Stomach (tissue), 4 donors: ENCODE measurements at regions not wholly inside any gene's neighbourhood (a gene's known extent, or its start where the extent isn't known, plus 50 kb on each side); places are given as distances from the start of the nearest gene placed in this dataset.

Experiments used
- EP300 ChIP-seq: sonication (generic); formaldehyde crosslinking; IDR thresholded peaks from one replicate; pipeline ENCODE4 v1.6.1; 2017; ENCODE audit warnings: antibody characterized with exemption
- POLR2A ChIP-seq, 4 donors: fragments of 450-650 bp; IDR thresholded peaks; one replicate each; pipeline ENCODE4 v1.6.1; 2016; ENCODE audit warnings: antibody characterized with exemption in 4 of 4, control low read depth in 2 of 4, mild to moderate bottlenecking in 1 of 4, moderate library complexity in 1 of 4
- POLR2AphosphoS5 ChIP-seq, 3 donors: sonication (generic); formaldehyde crosslinking; IDR thresholded peaks; one replicate each; pipeline ENCODE4 v1.6.1; 2016; ENCODE audit warnings: antibody characterized with exemption in 3 of 3
- TF ChIP-seq, protein P1 (sequence below), 7 experiments: fragments of 450-650 bp in 4 of 7; fragments of 200-600 bp in 3 of 7; sonication (generic) in 3 of 7; IDR thresholded peaks; one replicate each; pipeline ENCODE4 v1.5.1; 2016 to 2019; ENCODE audit warnings: antibody characterized with exemption in 7 of 7, control low read depth in 2 of 7, mild to moderate bottlenecking in 1 of 7

DNA sequence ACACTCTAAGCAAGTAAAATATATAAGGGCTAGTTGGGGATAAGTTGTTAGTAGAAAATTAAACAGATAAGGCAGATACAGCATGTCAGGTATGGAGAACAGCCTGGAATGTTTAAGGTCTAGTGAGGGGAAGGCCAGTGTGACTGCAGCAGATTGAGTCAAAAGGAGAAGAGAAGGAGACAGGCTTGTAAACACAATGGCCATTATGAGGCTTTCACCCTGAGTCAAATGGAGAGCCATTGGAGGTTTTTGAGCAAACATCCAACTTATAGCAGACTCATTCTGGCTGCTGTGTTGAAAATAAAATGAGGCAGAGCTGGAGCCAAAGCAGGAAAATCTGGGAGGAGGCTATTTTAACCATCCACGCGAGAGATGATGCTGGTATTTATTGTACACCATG, 142.0 kb downstream of the DUSP6 start:
- TF ChIP-seq, protein P1, sequence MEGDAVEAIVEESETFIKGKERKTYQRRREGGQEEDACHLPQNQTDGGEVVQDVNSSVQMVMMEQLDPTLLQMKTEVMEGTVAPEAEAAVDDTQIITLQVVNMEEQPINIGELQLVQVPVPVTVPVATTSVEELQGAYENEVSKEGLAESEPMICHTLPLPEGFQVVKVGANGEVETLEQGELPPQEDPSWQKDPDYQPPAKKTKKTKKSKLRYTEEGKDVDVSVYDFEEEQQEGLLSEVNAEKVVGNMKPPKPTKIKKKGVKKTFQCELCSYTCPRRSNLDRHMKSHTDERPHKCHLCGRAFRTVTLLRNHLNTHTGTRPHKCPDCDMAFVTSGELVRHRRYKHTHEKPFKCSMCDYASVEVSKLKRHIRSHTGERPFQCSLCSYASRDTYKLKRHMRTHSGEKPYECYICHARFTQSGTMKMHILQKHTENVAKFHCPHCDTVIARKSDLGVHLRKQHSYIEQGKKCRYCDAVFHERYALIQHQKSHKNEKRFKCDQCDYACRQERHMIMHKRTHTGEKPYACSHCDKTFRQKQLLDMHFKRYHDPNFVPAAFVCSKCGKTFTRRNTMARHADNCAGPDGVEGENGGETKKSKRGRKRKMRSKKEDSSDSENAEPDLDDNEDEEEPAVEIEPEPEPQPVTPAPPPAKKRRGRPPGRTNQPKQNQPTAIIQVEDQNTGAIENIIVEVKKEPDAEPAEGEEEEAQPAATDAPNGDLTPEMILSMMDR (IDR thresholded peaks at IDR 0.05), result no peak
- TF ChIP-seq EP300 (no peak), POLR2A (IDR thresholded peaks at IDR 0.05) (no peak), POLR2AphosphoS5 (IDR thresholded peaks at IDR 0.05) (no peak)
